ENCODE measurements at regions not wholly inside any gene's neighbourhood (a gene's known extent, or its start where the extent isn't known, plus 50 kb on each side); places are given as distances from the start of the nearest gene placed in this dataset.

- no peak overlapping the region for H3K4me3 Mint-ChIP-seq
- no peak overlapping the region for H3K27ac Mint-ChIP-seq
- H3K27me3 Mint-ChIP-seq (ENCODE audit: low read depth in 3 of 3): peaks cover 0 to 3% (median 0%) of the 10 kb centered on the region in 3 donors
- H3K4me1 Mint-ChIP-seq: no peaks in the 10 kb centered on the region
- H3K9me3 Mint-ChIP-seq: peaks cover 0 to 7% (median 0%) of the 10 kb centered on the region in 6 donors
- no peak for DNase-seq
- H3K36me3 Mint-ChIP-seq: no peaks in the 10 kb centered on the region
These were observed 240.2 kb upstream of the RMST start for GRCh38 chr12:97222391-97222790.

GRCh38 chr12:97223419-97223818 is 239.2 kb upstream of the RMST start:
- Mint-ChIP-seq H3K4me1 (no peaks in the 10 kb centered on the region), H3K4me3 (no peak overlapping the region), H3K9me3 (peaks cover 0 to 7% (median 0%) of the 10 kb centered on the region in 6 donors), H3K27me3 (ENCODE audit: low read depth in 3 of 3) (peaks cover 0 to 3% (median 0%) of the 10 kb centered on the region in 3 donors), H3K36me3 (no peaks in the 10 kb centered on the region), H3K27ac (no peak overlapping the region)
- no peak for DNase-seq

- Mint-ChIP-seq H3K4me1 (no peaks in the 10 kb centered on the region), H3K27ac (no peak overlapping the region), H3K9me3 (peaks cover 0 to 4% (median under 1%) of the 10 kb centered on the region in 6 donors), H3K4me3 (no peak overlapping the region), H3K27me3 (ENCODE audit: low read depth in 3 of 3) (peaks cover 3 to 4% (median 3%) of the 10 kb centered on the region in 3 donors), H3K36me3 (no peaks in the 10 kb centered on the region)
- no peak for DNase-seq
These were observed 233.6 kb upstream of the RMST start for GRCh38 chr12:97229004-97229403.

- DNase-seq: no peak
- H3K27ac Mint-ChIP-seq: no peak overlapping the region
- H3K9me3 Mint-ChIP-seq: peaks cover 0 to 2% (median 0%) of the 10 kb centered on the region in 6 donors
- H3K4me1 Mint-ChIP-seq: no peaks in the 10 kb centered on the region
- peaks cover 0 to 5% (median 2%) of the 10 kb centered on the region in 3 donors for H3K27me3 Mint-ChIP-seq (ENCODE audit: low read depth in 3 of 3)
- no peak overlapping the region for H3K4me3 Mint-ChIP-seq
- H3K36me3 Mint-ChIP-seq: no peaks in the 10 kb centered on the region
These were observed 227.5 kb upstream of the RMST start for GRCh38 chr12:97235102-97235501.

- H3K27ac Mint-ChIP-seq: no peak overlapping the region
- H3K4me3 Mint-ChIP-seq: no peak overlapping the region
- H3K4me1 Mint-ChIP-seq: no peaks in the 10 kb centered on the region
- H3K9me3 Mint-ChIP-seq: peaks cover 0 to 3% (median 0%) of the 10 kb centered on the region in 6 donors
- H3K27me3 Mint-ChIP-seq (ENCODE audit: low read depth in 3 of 3): peaks cover 0 to 2% (median 0%) of the 10 kb centered on the region in 3 donors
- no peak for DNase-seq
- H3K36me3 Mint-ChIP-seq: no peaks in the 10 kb centered on the region
These were observed 216.2 kb upstream of the RMST start for GRCh38 chr12:97246368-97246767.

GRCh38 chr12:97250483-97250882 is 212.1 kb upstream of the RMST start:
- H3K27ac Mint-ChIP-seq: no peak overlapping the region
- no peaks in the 10 kb centered on the region for H3K9me3 Mint-ChIP-seq
- no peak for DNase-seq
- H3K27me3 Mint-ChIP-seq (ENCODE audit: low read depth in 3 of 3): peaks cover 0 to 2% (median under 1%) of the 10 kb centered on the region in 3 donors
- no peaks in the 10 kb centered on the region for H3K4me1 Mint-ChIP-seq
- H3K36me3 Mint-ChIP-seq: no peaks in the 10 kb centered on the region
- no peak overlapping the region for H3K4me3 Mint-ChIP-seq

GRCh38 chr12:97257726-97258125 is 204.9 kb upstream of the RMST start:
- Mint-ChIP-seq H3K4me3 (no peak overlapping the region), H3K4me1 (no peaks in the 10 kb centered on the region), H3K27me3 (ENCODE audit: low read depth in 3 of 3) (peaks cover 0 to 3% (median 2%) of the 10 kb centered on the region in 3 donors), H3K27ac (no peak overlapping the region), H3K9me3 (peaks cover 0 to under 1% (median 0%) of the 10 kb centered on the region in 6 donors), H3K36me3 (no peaks in the 10 kb centered on the region)
- no peak for DNase-seq

GRCh38 chr12:97259098-97259497 is 203.5 kb upstream of the RMST start:
- no peak overlapping the region for H3K27ac Mint-ChIP-seq
- DNase-seq: no peak
- H3K36me3 Mint-ChIP-seq: no peaks in the 10 kb centered on the region
- no peaks in the 10 kb centered on the region for H3K4me1 Mint-ChIP-seq
- H3K9me3 Mint-ChIP-seq: peaks cover 0 to 2% (median 0%) of the 10 kb centered on the region in 6 donors
- H3K27me3 Mint-ChIP-seq (ENCODE audit: low read depth in 3 of 3): peaks cover 0 to 3% (median 2%) of the 10 kb centered on the region in 3 donors
- no peak overlapping the region for H3K4me3 Mint-ChIP-seq

- Mint-ChIP-seq H3K4me3 (no peak overlapping the region), H3K27ac (no peak overlapping the region), H3K27me3 (ENCODE audit: low read depth in 3 of 3) (peaks cover 0 to 3% (median 2%) of the 10 kb centered on the region in 3 donors), H3K36me3 (no peaks in the 10 kb centered on the region), H3K4me1 (no peaks in the 10 kb centered on the region), H3K9me3 (peaks cover 0 to 4% (median 0%) of the 10 kb centered on the region in 6 donors)
- DNase-seq: no peak
These were observed 201.8 kb upstream of the RMST start for GRCh38 chr12:97260786-97261185.

- peaks cover 0 to 4% (median 0%) of the 10 kb centered on the region in 3 donors for H3K36me3 Mint-ChIP-seq
- H3K27me3 Mint-ChIP-seq (ENCODE audit: low read depth in 3 of 3): peaks cover 0 to 4% (median 2%) of the 10 kb centered on the region in 3 donors
- DNase-seq: no peak
- H3K27ac Mint-ChIP-seq: no peak overlapping the region
- no peak overlapping the region for H3K4me3 Mint-ChIP-seq
- H3K9me3 Mint-ChIP-seq: peaks cover 0 to 11% (median under 1%) of the 10 kb centered on the region in 6 donors
- H3K4me1 Mint-ChIP-seq: no peaks in the 10 kb centered on the region
These were observed 195.4 kb upstream of the RMST start for GRCh38 chr12:97267166-97267565.

- peaks cover 0 to 4% (median 0%) of the 10 kb centered on the region in 3 donors for H3K36me3 Mint-ChIP-seq
- no peak for DNase-seq
- no peak overlapping the region for H3K4me3 Mint-ChIP-seq
- no peak overlapping the region for H3K27ac Mint-ChIP-seq
- H3K9me3 Mint-ChIP-seq: peaks cover 0 to 11% (median under 1%) of the 10 kb centered on the region in 6 donors
- H3K4me1 Mint-ChIP-seq: no peaks in the 10 kb centered on the region
- H3K27me3 Mint-ChIP-seq (ENCODE audit: low read depth in 3 of 3): peaks cover 0 to 4% (median 2%) of the 10 kb centered on the region in 3 donors
These were observed 194.9 kb upstream of the RMST start for GRCh38 chr12:97267594-97268202.

GRCh38 chr12:97272471-97272870 is 190.1 kb upstream of the RMST start:
- Mint-ChIP-seq H3K4me1 (no peaks in the 10 kb centered on the region), H3K27me3 (ENCODE audit: low read depth in 3 of 3) (peaks cover 0 to 2% (median 2%) of the 10 kb centered on the region in 3 donors), H3K36me3 (peaks cover 0 to 4% (median 0%) of the 10 kb centered on the region in 3 donors), H3K9me3 (peaks cover 0 to 10% (median 1%) of the 10 kb centered on the region in 6 donors), H3K27ac (no peak overlapping the region), H3K4me3 (no peak overlapping the region)
- no peak for DNase-seq

GRCh38 chr12:97274386-97274785 is 188.2 kb upstream of the RMST start:
- peaks cover 0 to 4% (median 0%) of the 10 kb centered on the region in 3 donors for H3K36me3 Mint-ChIP-seq
- no peak for DNase-seq
- peaks cover 0 to 10% (median under 1%) of the 10 kb centered on the region in 6 donors for H3K9me3 Mint-ChIP-seq
- H3K4me3 Mint-ChIP-seq: no peak overlapping the region
- no peaks in the 10 kb centered on the region for H3K4me1 Mint-ChIP-seq
- peaks cover 0 to 2% (median 0%) of the 10 kb centered on the region in 3 donors for H3K27me3 Mint-ChIP-seq (ENCODE audit: low read depth in 3 of 3)
- H3K27ac Mint-ChIP-seq: no peak overlapping the region

- Mint-ChIP-seq H3K27me3 (ENCODE audit: low read depth in 3 of 3) (peaks cover 0 to 2% (median 0%) of the 10 kb centered on the region in 3 donors), H3K9me3 (peaks cover 0 to 10% (median under 1%) of the 10 kb centered on the region in 6 donors), H3K4me3 (no peak overlapping the region), H3K27ac (no peak overlapping the region), H3K4me1 (no peaks in the 10 kb centered on the region), H3K36me3 (peaks cover 0 to 4% (median 0%) of the 10 kb centered on the region in 3 donors)
- no peak for DNase-seq
These were observed 187.3 kb upstream of the RMST start for GRCh38 chr12:97275256-97275655.
